GM12878 (cell line): ENCODE measurements at regions not wholly inside any gene's neighbourhood (a gene's known extent, or its start where the extent isn't known, plus 50 kb on each side); places are given as distances from the start of the nearest gene placed in this dataset.

Source experiments
- ATAC-seq: fragments of 200-7000 bp; cut with Tn5 transposase; 3 replicates; pipeline ENCODE4 v1.9.1; 2020; ENCODE audit warnings: mild to moderate bottlenecking, moderate library complexity
- BruUV-seq: library from RNA; stranded (reverse); fragments of 400-500 nt; replicated peaks from 2 replicates; lab custom pipeline; 2021; lab: Mats Ljungman, UMichigan
- CTCF ChIA-PET: fragments of 300-600 bp; sonication (Branson Sonifier 250); formaldehyde crosslinking; extraction: SDS; loops from one replicate; lab custom pipeline; 2021; ENCODE audit warnings: inconsistent platforms; lab: Yijun Ruan, JAX
- POLR2A ChIA-PET: fragments of 350-600 bp; formaldehyde crosslinking; extraction: SDS; loops from one replicate; lab custom pipeline; 2021; ENCODE audit warnings: inconsistent platforms; lab: Charles Lee
- RAD21 ChIA-PET: fragments of 300-600 bp; sonication (Branson Sonifier 250); formaldehyde crosslinking; loops from one replicate; lab custom pipeline; 2023; ENCODE audit warnings: antibody characterized with exemption; ENCODE audit not compliant: unreplicated experiment; lab: Charles Lee
- SMC1A ChIA-PET: fragments of 300-600 bp; sonication (Branson Sonifier 250); formaldehyde crosslinking; loops from one replicate; lab custom pipeline; 2023; ENCODE audit not compliant: unreplicated experiment, uncharacterized antibody; lab: Charles Lee
- DNase-seq: peaks from one replicate; pipeline ENCODE4 v3.0.0-alpha.2; 2011; ENCODE audit warnings: low read depth, low spot score
- FAIRE-seq: peaks from 3 replicates; lab custom pipeline; 2011; peaks lifted over from hg19 to GRCh38; lab: Jason Lieb, UNC
- H2AFZ ChIP-seq: 2 replicates; pipeline ENCODE4 v1.6.0; 2011; ENCODE audit warnings: low read depth, low read length, control low read depth; ENCODE audit not compliant: control insufficient read depth
- H3K27ac ChIP-seq: 2 replicates; pipeline ENCODE4 v1.5.1; 2011; ENCODE audit warnings: control low read depth; ENCODE audit not compliant: control insufficient read depth, insufficient read depth
- H3K27me3 ChIP-seq, 2 experiments: replicated peaks in 1 of 2; 2 replicates each; pipeline versions ENCODE4 v1.6.0 to v1.6.1; 2011; ENCODE audit warnings: low read length in 1 of 2; ENCODE audit not compliant: control insufficient read depth in 2 of 2, insufficient read depth in 2 of 2
- H3K36me3 ChIP-seq, 2 experiments: 2 replicates each; pipeline ENCODE4 v1.5.1; 2011; ENCODE audit warnings: low read length in 1 of 2; ENCODE audit not compliant: control insufficient read depth in 2 of 2, insufficient read depth in 2 of 2
- H3K4me1 ChIP-seq: 2 replicates; pipeline ENCODE4 v1.6.1; 2011; ENCODE audit warnings: mild to moderate bottlenecking, low read length, moderate library complexity, mixed read lengths; ENCODE audit not compliant: control insufficient read depth, insufficient read depth
- H3K4me2 ChIP-seq: 2 replicates; pipeline ENCODE4 v1.6.0; 2011; ENCODE audit warnings: control low read depth; ENCODE audit not compliant: control insufficient read depth, insufficient read depth
- H3K4me3 ChIP-seq: fragments of 200-600 bp; sonication (generic); 2 replicates; pipeline ENCODE4 v1.5.1; 2016
- H3K79me2 ChIP-seq: 2 replicates; pipeline ENCODE4 v1.6.0; 2011; ENCODE audit warnings: low read length; ENCODE audit not compliant: control insufficient read depth, insufficient read depth
- H3K9ac ChIP-seq: 2 replicates; pipeline ENCODE4 v1.8.0; 2011; ENCODE audit warnings: low read length, control low read depth, mixed read lengths; ENCODE audit not compliant: control insufficient read depth, insufficient read depth
- H3K9me3 ChIP-seq: replicated peaks from 3 replicates; pipeline ENCODE4 v1.5.1; 2011; ENCODE audit warnings: mild to moderate bottlenecking, low read length; ENCODE audit not compliant: control insufficient read depth, insufficient read depth
- H4K20me1 ChIP-seq: 2 replicates; pipeline ENCODE4 v1.6.0; 2011; ENCODE audit not compliant: control insufficient read depth, insufficient read depth
- CTCF ChIP-seq, 3 experiments: IDR thresholded peaks in 2 of 3; conservative IDR thresholded peaks in 1 of 3; 2 replicates each; pipeline ENCODE4 v1.5.1; 2011; ENCODE audit warnings: low read depth in 3 of 3, low read length in 3 of 3, mild to moderate bottlenecking in 3 of 3, control low read depth in 2 of 3, moderate library complexity in 2 of 3, inconsistent platforms in 1 of 3, mixed read lengths in 1 of 3; ENCODE audit not compliant: control insufficient read depth in 2 of 3, insufficient read depth in 1 of 3; ENCODE audit errors: extremely low read depth in 1 of 3
- ETV6 ChIP-seq, 2 experiments: fragments of 450-650 bp in 1 of 2; IDR thresholded peaks in 1 of 2; conservative IDR thresholded peaks in 1 of 2; 2 replicates each; pipeline ENCODE4 v1.6.1; 2014; ENCODE audit warnings: antibody characterized with exemption in 1 of 2, borderline replicate concordance in 1 of 2, low read depth in 1 of 2, mild to moderate bottlenecking in 1 of 2, moderate library complexity in 1 of 2
- IKZF1 ChIP-seq: fragments of 450-650 bp; conservative IDR thresholded peaks from 2 replicates; pipeline ENCODE4 v1.6.1; 2017; ENCODE audit warnings: antibody characterized with exemption, mild to moderate bottlenecking
- SMC3 ChIP-seq: IDR thresholded peaks from 2 replicates; pipeline ENCODE4 v1.6.1; 2011; ENCODE audit warnings: low read length, improper control_type of control experiment, borderline replicate concordance
- SP1 ChIP-seq: IDR thresholded peaks from one replicate; pipeline ENCODE4 v1.6.1; 2011; ENCODE audit warnings: low read depth, low read length
- STAT1 ChIP-seq: fragments of 450-650 bp; conservative IDR thresholded peaks from 2 replicates; pipeline ENCODE4 v1.6.1; 2014; ENCODE audit warnings: antibody characterized with exemption, mild to moderate bottlenecking
- SUPT20H ChIP-seq: IDR thresholded peaks from 2 replicates; pipeline ENCODE4 v1.6.1; 2011; ENCODE audit warnings: low read depth, mild to moderate bottlenecking, low read length, moderate library complexity, borderline replicate concordance; ENCODE audit not compliant: control insufficient read depth
- ZNF592 ChIP-seq: fragments of 450-650 bp; IDR thresholded peaks from 2 replicates; pipeline ENCODE4 v1.6.1; 2017; ENCODE audit warnings: mild to moderate bottlenecking, moderate library complexity
- WGBS: methylation state at CpG from one replicate; pipeline ENCODE4 v1.1.6; 2016; ENCODE audit warnings: low lambda C conversion rate; ENCODE audit not compliant: insufficient replicate concordance, insufficient coverage; ENCODE audit errors: missing lambda C conversion rate; 5-methylcytosine and 5-hydroxymethylcytosine counted together
- in situ Hi-C: fragments of 300-500 bp; cut with MboI; formaldehyde crosslinking; loops from 9 replicates; pipeline ENCODE4 v1.14.3; 2018; ENCODE audit warnings: mixed read lengths
- intact Hi-C: fragments of 100-400 bp; cut with micrococcal nuclease; formaldehyde crosslinking; loops from one replicate; pipeline ENCODE4 v1.14.2; 2022; ENCODE audit not compliant: unreplicated experiment

GRCh38 chr11:83403691-83404389 is 117.7 kb upstream of the CCDC90B start:
- no TSS peak for BruUV-seq

More at GRCh38 chr11:83403691-83404389, 117.7 kb upstream of the CCDC90B start:
- no peak for FAIRE-seq
- H3K27me3 ChIP-seq = no peaks in the 10 kb centered on the region
- POLR2A ChIA-PET = no interaction called here
- H3K4me1 ChIP-seq = no peaks in the 10 kb centered on the region
- no peak for ATAC-seq
- H2AFZ ChIP-seq = no peak overlapping the region
- H3K79me2 ChIP-seq = no peaks in the 10 kb centered on the region
- SMC1A ChIA-PET = interaction anchor here (0.7 to 0.8 kb wide), 2 partner anchors 54 to 136 kb away, joined by 3 read pairs; no protein-coding TSS in a partner anchor
- H3K36me3 ChIP-seq = no peaks in the 10 kb centered on the region
- no peaks in the 10 kb centered on the region for H3K9me3 ChIP-seq
- in situ Hi-C loops (no loop called here), intact Hi-C loops (no loop called here)
- H4K20me1 ChIP-seq = no peaks in the 10 kb centered on the region
- no peak overlapping the region for H3K4me3 ChIP-seq
- no peak overlapping the region for H3K27ac ChIP-seq
- TF ChIP-seq IKZF1 = no peak
- no peak for TF ChIP-seq ZNF592
- TF ChIP-seq SMC3 = no peak
- TF ChIP-seq CTCF (IDR thresholded peaks at IDR 0.05 in 2 of 3, conservative IDR thresholded peaks at IDR 0.05 in 1 of 3; ENCODE audit: control insufficient read depth in 2 of 3, extremely low read depth in 1 of 3, insufficient read depth in 1 of 3, low read depth in 3 of 3, low read length in 3 of 3) = no peak
- no peak for TF ChIP-seq STAT1
- no peak for TF ChIP-seq SP1
- TF ChIP-seq ETV6 (conservative IDR thresholded peaks at IDR 0.05 in 1 of 2, IDR thresholded peaks at IDR 0.05 in 1 of 2; ENCODE audit: borderline replicate concordance in 1 of 2, low read depth in 1 of 2) = no peak
- TF ChIP-seq SUPT20H = no peak
- CTCF ChIA-PET = no interaction called here
- no peak overlapping the region for H3K4me2 ChIP-seq
- WGBS = 13% methylated on average over 7 of the region's 7 CpGs
- DNase-seq = no peak
- RAD21 ChIA-PET = no interaction called here
- H3K9ac ChIP-seq = no peak overlapping the region
